ENCODE measurements at regions not wholly inside any gene's neighbourhood (a gene's known extent, or its start where the extent isn't known, plus 50 kb on each side); places are given as distances from the start of the nearest gene placed in this dataset.

DNA sequence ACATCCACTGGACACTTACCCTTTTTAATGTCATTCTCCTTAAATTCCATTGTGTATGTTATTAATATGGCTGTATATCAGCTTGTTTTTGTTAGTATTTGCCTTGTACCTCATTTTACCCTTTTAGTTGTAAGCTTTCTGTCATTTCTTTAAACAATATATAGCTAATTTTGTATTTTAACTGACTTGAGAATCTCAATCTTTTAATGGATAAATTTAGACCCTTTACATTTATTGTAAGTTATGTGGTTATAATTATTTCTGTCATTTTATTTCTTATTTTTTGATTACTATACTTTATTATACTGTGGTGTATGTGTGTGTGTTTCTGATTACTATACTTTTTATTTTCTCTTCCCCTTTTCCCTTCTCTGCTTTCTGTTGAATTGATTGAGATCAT, 159.0 kb upstream of the LHX5 start:
- no peak for DNase-seq (ENCODE audit: low spot score in 2 of 2)
- Histone ChIP-seq H3K4me1 (no peaks in the 10 kb centered on the region; the same call in 1 of the 2 replicates), H3K36me3 (replicated peaks) (no peaks in the 10 kb centered on the region), H3K9me3 (no peaks in the 10 kb centered on the region), H3K27me3 (ENCODE audit: low read depth) (no peaks in the 10 kb centered on the region), H3K4me3 (no peak overlapping the region)
- in situ Hi-C loops (cut with MboI; ENCODE audit: low sequenced_read_pairs): no loop called here

DNA sequence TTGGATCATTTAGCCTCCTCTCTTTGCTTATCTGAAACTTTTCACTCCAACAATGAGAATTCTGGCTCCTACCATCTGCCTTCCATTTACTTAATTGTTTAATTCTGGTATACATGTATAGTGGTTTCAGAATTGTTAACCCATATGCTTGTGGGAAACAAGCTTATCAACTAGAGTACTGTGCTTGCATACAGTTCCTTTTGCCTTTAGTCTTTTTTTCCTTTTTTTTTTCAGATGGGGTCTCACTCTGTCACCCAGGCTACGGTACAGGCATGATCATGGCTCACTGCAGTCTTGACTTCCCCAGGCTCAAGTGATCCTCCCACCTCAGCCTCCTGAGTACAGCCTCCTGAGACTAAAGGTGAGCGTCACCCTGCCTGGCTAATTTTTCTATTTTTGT, 153.8 kb upstream of the LHX5 start:
- no peaks in the 10 kb centered on the region for H3K9me3 ChIP-seq
- H3K27me3 ChIP-seq (ENCODE audit: low read depth): no peaks in the 10 kb centered on the region
- in situ Hi-C loops (cut with MboI; ENCODE audit: low sequenced_read_pairs): no loop called here
- DNase-seq (ENCODE audit: low spot score in 2 of 2): no peak
- no peak overlapping the region for H3K4me3 ChIP-seq
- no peaks in the 10 kb centered on the region for H3K36me3 ChIP-seq (replicated peaks)
- peaks cover 7% of the 10 kb centered on the region for H3K4me1 ChIP-seq

DNA sequence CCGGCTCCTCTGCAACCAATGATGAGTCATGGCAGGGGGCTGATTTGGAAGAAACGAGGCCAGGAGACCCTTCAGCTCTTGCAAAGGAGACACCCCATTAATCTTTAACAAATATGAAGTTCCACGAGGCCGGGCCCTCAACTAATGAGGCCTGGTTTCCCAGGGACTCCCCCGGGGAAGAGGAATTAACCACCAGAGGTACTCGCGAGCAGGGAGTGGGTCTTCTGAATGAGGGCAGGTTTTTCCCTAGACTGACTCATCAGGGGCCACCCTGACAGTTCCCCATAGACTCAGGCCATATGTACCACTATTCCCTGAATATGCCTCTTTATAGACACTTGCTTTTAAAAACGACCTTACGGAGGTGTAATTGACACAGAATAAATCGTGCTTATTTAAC, 150.7 kb upstream of the LHX5 start:
- Histone ChIP-seq H3K36me3 (replicated peaks) (no peaks in the 10 kb centered on the region), H3K4me1 (peaks cover 10% of the 10 kb centered on the region), H3K9me3 (no peaks in the 10 kb centered on the region), H3K4me3 (no peak overlapping the region), H3K27me3 (ENCODE audit: low read depth) (no peaks in the 10 kb centered on the region)
- in situ Hi-C loops (cut with MboI; ENCODE audit: low sequenced_read_pairs): no loop called here
- no peak for DNase-seq (ENCODE audit: low spot score in 2 of 2)

DNA sequence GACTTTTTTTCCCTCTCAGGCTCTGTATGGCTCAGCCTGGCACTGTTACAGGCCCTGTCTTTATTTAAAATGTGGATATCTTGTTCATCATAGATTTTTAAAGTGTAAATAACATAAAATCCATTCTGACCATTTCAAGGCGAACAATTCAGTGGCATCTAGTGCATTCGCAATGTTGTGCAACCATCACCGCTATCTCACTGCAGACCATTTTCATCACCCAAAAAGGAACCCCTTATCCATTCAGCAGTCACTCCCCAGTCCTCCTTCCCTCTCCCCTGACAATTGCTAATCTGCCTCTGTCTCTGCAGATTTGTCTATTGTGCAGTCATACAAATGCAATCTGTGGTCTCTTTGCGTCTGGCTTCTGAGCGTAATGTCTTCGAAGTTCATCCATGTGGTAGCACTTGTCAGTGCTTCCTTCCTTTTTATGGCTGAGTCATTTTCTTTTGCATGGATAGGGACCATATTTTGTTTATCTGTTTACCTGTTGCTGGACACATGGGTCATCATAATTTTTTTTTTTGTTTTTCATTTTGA, 148.8 kb upstream of the LHX5 start:
- in situ Hi-C loops (cut with MboI; ENCODE audit: low sequenced_read_pairs): no loop called here
- DNase-seq (ENCODE audit: low spot score in 2 of 2): no peak
- Histone ChIP-seq H3K27me3 (ENCODE audit: low read depth) (no peaks in the 10 kb centered on the region), H3K4me3 (no peak overlapping the region), H3K4me1 (peaks cover 10% of the 10 kb centered on the region), H3K9me3 (no peaks in the 10 kb centered on the region), H3K36me3 (replicated peaks) (no peaks in the 10 kb centered on the region)

DNA sequence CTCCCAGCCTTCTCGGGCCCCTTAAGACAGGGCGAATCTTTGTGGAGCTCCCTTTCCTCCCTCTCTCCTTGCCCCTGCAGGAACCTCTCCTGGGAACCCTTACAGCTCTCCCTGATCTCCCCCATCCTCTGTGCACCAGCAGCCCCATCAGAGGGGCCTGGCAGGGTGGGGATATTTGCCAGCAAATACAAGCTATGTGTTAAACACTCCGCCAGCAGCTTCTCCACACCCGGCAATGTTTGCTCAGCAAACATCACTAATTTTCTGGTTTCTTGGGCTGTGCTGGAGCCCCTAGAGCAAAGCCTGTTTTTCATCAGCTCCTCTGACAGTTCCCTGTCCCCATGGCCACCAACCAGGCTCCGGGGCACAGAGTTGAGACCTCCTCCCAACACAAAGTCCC, 147.5 kb upstream of the LHX5 start:
- no peak overlapping the region for H3K4me3 ChIP-seq
- H3K9me3 ChIP-seq: no peaks in the 10 kb centered on the region
- H3K4me1 ChIP-seq: peaks cover 10% of the 10 kb centered on the region
- H3K36me3 ChIP-seq (replicated peaks): no peaks in the 10 kb centered on the region
- no peak for DNase-seq (ENCODE audit: low spot score in 2 of 2)
- in situ Hi-C loops (cut with MboI; ENCODE audit: low sequenced_read_pairs): no loop called here
- H3K27me3 ChIP-seq (ENCODE audit: low read depth): no peaks in the 10 kb centered on the region

DNA sequence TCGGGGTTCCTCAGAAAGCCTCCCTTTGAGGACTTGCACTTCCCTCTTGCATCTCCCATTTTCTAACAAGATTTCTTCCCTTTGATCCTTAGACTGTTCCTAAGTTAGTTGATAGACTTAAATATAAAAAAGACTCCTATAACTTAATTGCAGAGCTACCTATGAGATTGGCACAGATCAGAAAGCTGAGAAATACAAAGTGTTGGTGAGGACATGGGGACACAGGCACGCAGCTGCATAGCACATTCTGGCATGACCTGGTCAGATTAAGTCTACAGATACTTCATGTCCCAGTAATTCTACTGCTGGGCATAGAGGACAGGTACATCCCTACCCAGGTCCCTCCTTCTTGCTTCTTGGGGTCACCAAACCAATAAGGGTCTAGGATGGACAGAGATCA, 141.7 kb upstream of the LHX5 start:
- Histone ChIP-seq H3K9me3 (no peaks in the 10 kb centered on the region), H3K27me3 (ENCODE audit: low read depth) (no peaks in the 10 kb centered on the region), H3K4me3 (no peak overlapping the region), H3K36me3 (replicated peaks) (no peaks in the 10 kb centered on the region), H3K4me1 (peaks cover 18% of the 10 kb centered on the region)
- DNase-seq (ENCODE audit: low spot score in 2 of 2): no peak
- in situ Hi-C loops (cut with MboI; ENCODE audit: low sequenced_read_pairs): no loop called here

DNA sequence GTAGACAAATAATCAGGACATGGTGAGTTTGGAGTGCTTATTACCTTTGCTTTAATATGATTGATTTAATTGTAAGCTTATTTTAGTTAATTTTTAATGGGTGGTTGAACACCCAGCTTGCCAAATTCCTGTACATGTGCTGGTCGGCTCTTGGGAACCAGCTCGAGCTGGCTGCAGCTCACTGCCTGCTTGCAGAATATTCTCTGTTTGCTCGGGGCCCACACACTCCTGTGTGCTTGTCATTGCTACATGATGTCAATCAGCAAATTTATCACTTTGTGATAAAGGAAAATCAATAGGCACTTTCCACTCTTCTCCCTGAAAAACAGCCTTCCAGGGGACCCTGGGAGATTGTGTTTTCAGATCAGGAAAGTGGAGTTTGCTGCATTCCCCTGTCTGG, 141.1 kb upstream of the LHX5 start:
- Histone ChIP-seq H3K4me1 (peaks cover 18% of the 10 kb centered on the region), H3K9me3 (no peaks in the 10 kb centered on the region), H3K27me3 (ENCODE audit: low read depth) (no peaks in the 10 kb centered on the region), H3K4me3 (no peak overlapping the region), H3K36me3 (replicated peaks) (no peaks in the 10 kb centered on the region)
- no peak for DNase-seq (ENCODE audit: low spot score in 2 of 2)
- in situ Hi-C loops (cut with MboI; ENCODE audit: low sequenced_read_pairs): no loop called here

DNA sequence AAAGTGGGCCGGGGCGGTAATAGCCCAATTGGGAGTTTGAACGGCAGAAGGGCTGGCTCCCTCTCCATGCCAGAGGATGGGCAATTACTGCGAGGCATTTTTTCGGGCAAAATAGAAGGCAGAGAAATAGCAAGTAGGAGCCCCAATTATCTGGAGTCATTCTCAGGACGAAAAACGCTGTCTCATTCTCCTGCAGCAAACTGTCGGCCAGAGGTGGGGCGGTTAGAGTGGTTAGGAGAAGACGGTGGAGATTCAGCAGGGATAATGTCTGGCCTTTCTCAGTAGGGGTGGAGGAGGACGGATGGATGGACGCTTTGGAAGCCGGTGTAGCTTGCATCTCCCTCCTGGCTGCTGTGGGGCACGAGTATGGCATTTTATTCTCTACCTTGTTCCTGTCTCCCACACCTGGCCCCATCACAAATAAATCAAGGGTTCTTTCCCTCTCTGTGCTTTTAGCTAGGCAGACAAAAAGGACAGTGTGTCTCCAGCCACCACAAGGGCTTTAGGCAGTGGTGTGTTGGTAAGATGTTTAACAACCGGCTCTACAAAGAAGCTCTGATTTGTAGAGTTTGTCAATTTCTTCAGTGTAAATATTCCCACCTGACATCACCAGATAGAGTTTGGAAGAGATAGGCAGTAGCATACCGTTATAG, 140.5 kb upstream of the LHX5 start:
- in situ Hi-C loops (cut with MboI; ENCODE audit: low sequenced_read_pairs): no loop called here
- no peak for DNase-seq (ENCODE audit: low spot score in 2 of 2)

DNA sequence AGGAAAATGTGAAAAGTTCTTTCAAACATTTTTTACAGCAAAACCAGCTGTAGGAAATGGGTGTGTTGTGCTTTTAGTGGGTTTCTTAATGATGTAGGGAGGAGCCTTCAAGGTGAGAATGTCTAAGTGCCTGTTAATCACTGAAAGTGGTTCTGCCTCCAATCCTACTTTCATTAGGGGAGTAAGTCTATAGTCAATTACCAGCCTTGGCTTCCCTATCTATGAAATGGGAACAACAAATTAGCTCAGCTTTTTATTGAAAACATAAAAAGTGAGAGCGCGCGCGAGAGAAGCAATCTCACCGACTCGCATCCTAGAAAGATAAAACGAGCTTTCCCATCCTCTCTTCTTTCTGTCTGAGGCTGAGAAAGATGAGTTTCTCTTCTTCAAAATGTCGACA, 140.0 kb upstream of the LHX5 start:
- Histone ChIP-seq H3K4me1 (peaks cover 18% of the 10 kb centered on the region), H3K27me3 (ENCODE audit: low read depth) (no peaks in the 10 kb centered on the region), H3K4me3 (no peak overlapping the region), H3K9me3 (no peaks in the 10 kb centered on the region), H3K36me3 (replicated peaks) (no peaks in the 10 kb centered on the region)
- DNase-seq (ENCODE audit: low spot score in 2 of 2): no peak
- in situ Hi-C loops (cut with MboI; ENCODE audit: low sequenced_read_pairs): no loop called here

More for the DNA sequence above, 140.5 kb upstream of the LHX5 start:
- no peaks in the 10 kb centered on the region for H3K36me3 ChIP-seq (replicated peaks)
- peaks cover 18% of the 10 kb centered on the region for H3K4me1 ChIP-seq
- H3K4me3 ChIP-seq: no peak overlapping the region
- no peaks in the 10 kb centered on the region for H3K9me3 ChIP-seq
- H3K27me3 ChIP-seq (ENCODE audit: low read depth): no peaks in the 10 kb centered on the region

DNA sequence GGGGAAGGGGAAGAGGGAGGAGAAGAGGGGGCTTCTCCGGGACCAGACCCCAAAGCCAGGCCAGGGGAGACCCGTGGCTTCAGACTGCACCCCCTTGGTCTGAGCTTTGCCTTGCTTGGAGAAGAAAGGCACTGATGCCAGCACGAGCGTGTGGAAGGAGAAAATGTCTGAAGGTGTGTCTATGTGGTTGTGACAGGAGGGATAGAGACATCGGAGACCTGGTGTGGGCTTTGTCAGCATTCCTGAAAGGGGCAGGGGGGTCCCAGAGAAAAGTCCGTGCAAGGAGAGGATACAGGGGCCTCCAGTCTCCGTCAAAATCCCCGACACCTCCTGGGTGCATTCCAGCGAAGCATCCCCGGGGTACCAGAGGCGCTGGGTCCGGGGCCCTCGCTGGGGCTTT, 139.0 kb upstream of the LHX5 start:
- H3K4me3 ChIP-seq: peak overlapping the region; percentile 17
- H3K27me3 ChIP-seq (ENCODE audit: low read depth): no peaks in the 10 kb centered on the region
- in situ Hi-C loops (cut with MboI; ENCODE audit: low sequenced_read_pairs): no loop called here
- H3K9me3 ChIP-seq: no peaks in the 10 kb centered on the region
- DNase-seq (ENCODE audit: low spot score in 2 of 2): peak in 1 of 2 experiments; percentile 37
- H3K4me1 ChIP-seq: peaks cover 18% of the 10 kb centered on the region
- no peaks in the 10 kb centered on the region for H3K36me3 ChIP-seq (replicated peaks)

DNA sequence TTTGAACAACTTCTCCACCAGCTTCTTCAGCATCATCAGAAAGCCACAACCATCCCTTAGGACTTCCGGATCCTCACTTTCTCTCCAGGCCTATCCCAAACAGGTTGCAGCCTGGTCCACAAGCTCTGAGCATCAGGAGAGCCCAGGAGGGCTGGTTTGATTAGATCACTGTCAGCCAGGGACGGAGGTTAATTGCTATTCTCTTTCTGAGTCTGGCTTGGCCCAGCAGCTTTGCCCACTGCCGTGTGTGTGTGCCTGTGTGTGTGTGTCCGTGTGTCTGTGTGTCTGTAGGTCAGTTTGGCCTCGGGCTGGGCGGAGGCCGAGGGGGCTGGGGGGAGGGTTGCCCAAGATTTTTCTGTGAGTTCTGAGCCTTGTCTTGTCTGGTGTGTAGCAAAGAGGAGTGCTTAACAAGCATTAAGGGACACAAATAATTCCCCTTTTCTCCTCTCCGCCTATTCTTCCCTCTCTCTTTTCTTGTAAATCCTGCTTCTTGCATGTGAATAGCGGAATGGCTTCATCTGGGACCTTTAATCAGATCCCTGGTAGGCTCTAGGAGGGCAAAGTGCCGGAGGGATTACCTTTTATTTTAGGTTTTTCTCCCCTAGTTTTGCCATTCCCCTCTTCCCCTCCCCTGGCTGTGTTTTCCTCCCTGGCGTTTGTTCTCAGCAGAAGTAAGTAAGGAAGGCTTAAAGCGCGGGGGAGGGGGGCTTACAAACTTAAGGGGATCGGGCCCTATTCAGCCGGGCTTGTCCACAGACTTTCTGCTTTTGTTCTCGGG, 138.2 kb upstream of the LHX5 start:
- H3K4me3 ChIP-seq: no peak overlapping the region; the same call in 1 of the 2 replicates
- in situ Hi-C loops (cut with MboI; ENCODE audit: low sequenced_read_pairs): no loop called here
- DNase-seq (ENCODE audit: low spot score in 2 of 2): peak; percentile 96 to 98
- no peaks in the 10 kb centered on the region for H3K27me3 ChIP-seq (ENCODE audit: low read depth)
- no peaks in the 10 kb centered on the region for H3K36me3 ChIP-seq (replicated peaks)
- H3K4me1 ChIP-seq: peaks cover 18% of the 10 kb centered on the region
- no peaks in the 10 kb centered on the region for H3K9me3 ChIP-seq

DNA sequence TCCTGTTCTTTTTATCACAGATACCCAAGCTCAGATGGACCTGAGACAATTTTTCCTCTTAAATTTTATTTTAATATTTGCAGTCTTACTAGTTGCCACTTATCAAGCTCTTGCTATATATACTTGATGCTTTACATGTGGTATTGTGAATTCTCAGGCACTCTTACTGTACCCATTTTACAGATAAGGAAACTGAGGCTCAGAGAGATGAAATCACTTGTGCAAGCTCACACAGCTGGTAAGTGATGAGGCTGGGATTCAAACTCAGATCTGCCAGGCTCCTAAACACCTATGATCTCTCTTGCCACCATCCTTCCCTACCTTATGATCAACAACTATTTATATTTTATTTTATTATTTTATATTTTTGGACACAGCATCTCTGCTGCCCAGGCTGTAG, 133.0 kb upstream of the LHX5 start:
- no peak for DNase-seq (ENCODE audit: low spot score in 2 of 2)
- Histone ChIP-seq H3K4me3 (no peak overlapping the region), H3K27me3 (ENCODE audit: low read depth) (peaks cover 5% of the 10 kb centered on the region; the same call in 1 of the 2 replicates), H3K9me3 (no peaks in the 10 kb centered on the region), H3K36me3 (replicated peaks) (no peaks in the 10 kb centered on the region), H3K4me1 (peaks cover 6% of the 10 kb centered on the region)
- in situ Hi-C loops (cut with MboI; ENCODE audit: low sequenced_read_pairs): no loop called here

DNA sequence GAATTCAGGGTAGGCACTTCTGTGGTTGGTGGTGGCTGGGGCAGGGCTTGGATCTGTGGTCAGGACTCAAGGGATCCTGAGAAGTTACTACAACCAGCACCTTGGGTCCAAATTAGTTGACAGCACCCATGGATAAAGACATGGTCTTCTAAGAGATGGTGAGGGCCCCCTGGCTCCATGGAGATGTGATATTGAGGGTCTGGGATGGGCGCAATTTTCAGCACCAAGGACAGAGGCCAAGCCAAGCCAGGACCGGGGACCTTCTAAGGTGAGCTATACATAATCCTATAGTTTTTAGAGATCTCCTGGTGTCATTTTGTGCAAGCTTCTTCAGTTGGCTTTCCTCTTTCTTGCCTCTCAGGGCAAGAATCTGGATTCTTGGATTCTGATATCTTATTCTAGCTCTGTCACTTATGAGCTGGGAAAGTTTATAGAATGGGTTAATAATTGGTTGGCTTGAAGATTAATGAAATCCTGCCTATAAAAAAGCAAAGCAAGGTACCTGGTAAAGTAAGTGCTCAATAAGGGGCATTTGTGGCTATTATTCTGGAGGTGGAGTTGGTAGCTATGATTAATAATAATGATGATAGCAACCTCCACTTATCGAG, 130.1 kb upstream of the LHX5 start:
- in situ Hi-C loops (cut with MboI; ENCODE audit: low sequenced_read_pairs): no loop called here
- no peaks in the 10 kb centered on the region for H3K4me1 ChIP-seq
- H3K36me3 ChIP-seq (replicated peaks): no peaks in the 10 kb centered on the region
- H3K4me3 ChIP-seq: no peak overlapping the region
- H3K9me3 ChIP-seq: no peaks in the 10 kb centered on the region
- H3K27me3 ChIP-seq (ENCODE audit: low read depth): peaks cover 19% of the 10 kb centered on the region
- peak in 1 of 2 experiments; percentile 66 for DNase-seq (ENCODE audit: low spot score in 2 of 2)

DNA sequence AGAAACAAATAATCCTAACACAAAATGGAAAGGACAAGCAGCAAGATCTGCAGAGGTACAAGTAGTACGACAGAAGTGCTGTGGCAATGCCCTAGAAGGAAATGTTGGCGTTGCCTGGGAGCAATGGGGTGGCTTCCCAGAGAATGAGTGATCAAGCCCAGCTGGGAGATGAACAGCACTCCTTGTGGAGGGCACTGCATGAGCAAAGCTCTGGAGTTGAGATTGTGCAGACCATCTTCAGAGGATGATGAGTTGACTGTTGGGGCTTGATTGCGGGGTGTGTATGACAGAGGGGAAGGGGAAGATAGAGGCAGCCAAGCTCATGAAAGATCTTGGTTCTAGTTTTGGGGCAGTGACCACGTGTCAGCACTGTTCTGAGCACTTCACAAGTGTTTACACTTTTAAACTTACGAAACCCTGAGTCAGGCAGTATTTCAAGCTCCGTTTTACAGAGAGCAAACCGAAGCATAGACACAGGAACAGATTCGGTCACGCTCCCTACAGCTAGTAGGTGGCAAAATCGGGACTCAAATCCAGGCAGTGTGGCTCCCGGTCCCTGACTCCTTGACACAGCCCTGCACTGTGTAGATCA, 127.2 kb upstream of the LHX5 start:
- in situ Hi-C loops (cut with MboI; ENCODE audit: low sequenced_read_pairs): no loop called here
- DNase-seq (ENCODE audit: low spot score in 2 of 2): no peak
- Histone ChIP-seq H3K4me3 (no peak overlapping the region), H3K36me3 (replicated peaks) (no peaks in the 10 kb centered on the region), H3K27me3 (ENCODE audit: low read depth) (peaks cover 32% of the 10 kb centered on the region), H3K9me3 (0 out of 2 replicates have a peak, but pooled peaks cover 6% of the 10 kb centered on the region), H3K4me1 (no peaks in the 10 kb centered on the region)

All from HAP-1 (cell line).